HG03196 (cell line): ENCODE measurements at regions not wholly inside any gene's neighbourhood (a gene's known extent, or its start where the extent isn't known, plus 50 kb on each side); places are given as distances from the start of the nearest gene placed in this dataset.

Experiments used
- ATAC-seq: cut with Tn5 transposase; IDR thresholded peaks from one replicate; pipeline ENCODE4 v1.9.1; 2021; ENCODE audit not compliant: unreplicated experiment

DNA sequence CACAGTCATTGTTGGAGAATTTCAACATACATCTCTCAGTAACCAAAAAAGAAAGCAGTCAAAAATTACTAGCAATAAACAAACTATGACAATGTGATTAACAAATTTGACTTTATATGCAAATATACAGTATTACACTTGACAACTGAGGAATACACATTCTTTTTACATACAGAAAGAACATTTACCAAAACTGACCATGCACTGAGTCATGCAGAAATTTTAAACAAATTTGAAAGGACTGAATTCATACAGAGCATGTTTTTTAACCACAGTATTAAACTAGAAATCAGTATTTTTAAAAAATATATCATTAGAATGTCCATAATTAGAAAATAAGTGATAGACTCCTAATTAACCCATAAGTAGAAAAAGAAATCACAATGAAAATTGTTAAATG is 420.1 kb downstream of the TBC1D4 start:
- no peak for ATAC-seq

DNA sequence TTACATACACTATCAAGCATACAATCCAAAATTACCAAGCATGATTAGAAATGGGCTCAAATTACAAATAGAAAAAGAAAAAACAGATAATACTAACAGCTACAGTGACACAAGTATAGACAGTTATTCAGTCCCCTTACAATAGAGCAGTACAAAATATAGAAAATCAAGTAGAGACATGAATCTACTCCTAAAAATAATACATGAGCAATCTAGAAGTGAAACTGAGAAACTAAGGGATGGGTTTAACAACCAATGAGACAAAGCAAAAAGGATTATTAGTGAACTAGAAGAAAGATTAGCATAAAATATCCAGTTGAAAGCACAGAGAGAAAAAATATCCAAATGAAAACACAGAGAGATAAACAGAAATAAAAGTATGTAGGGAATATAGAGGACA is 426.7 kb downstream of the TBC1D4 start:
- ATAC-seq: no peak

DNA sequence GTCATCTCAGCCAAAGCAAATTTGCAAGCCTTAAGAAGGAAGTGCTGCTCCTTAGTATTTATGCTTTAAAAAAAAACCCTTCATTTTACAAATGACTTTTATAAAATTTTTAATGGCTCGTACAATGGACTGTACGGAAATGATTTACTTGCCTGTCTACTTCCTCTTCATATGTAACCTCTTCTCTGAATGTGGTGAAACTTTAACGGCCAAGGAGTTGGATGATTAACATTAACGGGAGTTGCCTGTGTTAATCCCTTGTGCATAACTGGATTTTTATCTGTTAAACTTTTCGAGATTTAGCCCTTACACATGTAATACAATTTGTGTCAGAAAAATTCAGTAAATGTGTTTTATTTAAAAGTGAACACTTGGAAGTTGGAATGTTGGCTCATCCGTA is 429.4 kb downstream of the TBC1D4 start:
- ATAC-seq: no peak

DNA sequence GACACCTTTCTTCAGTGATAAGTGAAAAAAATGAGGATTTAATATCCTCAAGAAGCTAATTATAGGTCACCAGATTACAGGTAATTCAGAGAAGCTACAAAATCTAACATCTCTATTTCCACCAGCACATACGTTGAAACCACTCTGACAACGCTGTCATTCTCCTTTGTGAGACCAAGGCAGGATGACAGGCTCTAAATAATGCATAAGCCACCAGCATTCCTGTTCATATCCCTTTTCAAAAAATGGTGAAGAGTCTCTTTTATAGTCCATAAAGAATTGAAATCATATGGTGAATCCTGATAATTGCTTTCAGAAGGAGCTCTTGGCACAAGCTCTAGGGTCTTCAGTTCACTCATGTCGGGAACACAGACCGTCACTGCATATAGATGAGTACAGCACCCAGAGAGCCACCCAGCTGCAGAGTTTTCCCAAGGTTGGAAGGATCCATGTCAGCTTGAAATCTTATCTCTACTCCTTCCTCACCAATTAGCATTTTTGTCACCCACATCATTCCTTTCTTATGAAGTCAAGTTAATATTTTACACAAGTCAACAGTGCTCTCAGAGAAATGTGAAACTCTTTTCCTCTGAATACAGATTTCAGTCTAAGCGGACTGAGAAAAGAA is 431.4 kb downstream of the TBC1D4 start:
- no peak for ATAC-seq

DNA sequence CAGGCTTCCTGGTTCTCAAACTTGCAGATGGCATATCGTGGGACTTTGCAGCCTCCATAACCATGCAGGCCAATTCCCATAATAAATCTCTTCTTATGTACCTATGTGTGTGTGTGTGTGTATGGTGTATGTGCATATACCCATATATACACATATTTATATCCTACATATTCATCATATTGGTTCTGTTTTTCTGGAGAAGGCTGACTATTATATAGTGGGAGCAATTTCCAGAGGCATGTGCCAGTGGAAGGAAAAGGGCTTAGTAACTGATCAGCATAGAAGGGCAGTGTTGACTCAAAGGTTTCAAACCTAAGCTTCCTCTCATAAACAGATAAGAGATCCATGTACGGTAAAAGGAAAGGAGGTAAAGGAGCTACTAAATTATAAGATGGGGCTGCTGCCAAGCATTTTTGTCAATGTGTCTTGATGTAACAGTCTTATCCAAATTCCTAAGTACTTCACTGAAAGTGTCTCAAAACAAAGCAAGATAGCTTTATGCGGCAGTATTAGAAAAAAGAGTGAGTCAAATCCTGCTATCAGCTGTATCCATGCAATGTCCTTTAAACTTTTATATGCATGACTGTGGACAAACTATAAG is 432.1 kb downstream of the TBC1D4 start:
- ATAC-seq: no peak

DNA sequence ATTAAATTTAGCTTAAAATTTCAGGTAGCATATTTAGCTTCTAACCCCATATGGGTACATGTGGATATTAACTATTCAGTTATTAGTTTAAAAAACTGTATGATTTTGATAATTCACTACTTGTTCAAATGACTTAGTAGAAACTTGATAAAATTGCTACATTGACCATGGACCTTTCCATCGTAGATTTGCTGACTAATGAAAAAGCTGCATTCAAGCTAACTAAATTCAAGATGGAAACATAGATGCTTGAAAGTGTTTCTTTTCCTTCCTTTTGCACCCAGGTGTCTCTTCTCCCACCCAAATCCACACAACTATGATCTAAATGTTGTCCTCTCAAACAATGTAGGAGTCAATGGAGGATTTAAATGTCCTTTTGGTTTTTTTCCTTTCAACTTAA is 439.2 kb downstream of the TBC1D4 start:
- ATAC-seq: no peak

DNA sequence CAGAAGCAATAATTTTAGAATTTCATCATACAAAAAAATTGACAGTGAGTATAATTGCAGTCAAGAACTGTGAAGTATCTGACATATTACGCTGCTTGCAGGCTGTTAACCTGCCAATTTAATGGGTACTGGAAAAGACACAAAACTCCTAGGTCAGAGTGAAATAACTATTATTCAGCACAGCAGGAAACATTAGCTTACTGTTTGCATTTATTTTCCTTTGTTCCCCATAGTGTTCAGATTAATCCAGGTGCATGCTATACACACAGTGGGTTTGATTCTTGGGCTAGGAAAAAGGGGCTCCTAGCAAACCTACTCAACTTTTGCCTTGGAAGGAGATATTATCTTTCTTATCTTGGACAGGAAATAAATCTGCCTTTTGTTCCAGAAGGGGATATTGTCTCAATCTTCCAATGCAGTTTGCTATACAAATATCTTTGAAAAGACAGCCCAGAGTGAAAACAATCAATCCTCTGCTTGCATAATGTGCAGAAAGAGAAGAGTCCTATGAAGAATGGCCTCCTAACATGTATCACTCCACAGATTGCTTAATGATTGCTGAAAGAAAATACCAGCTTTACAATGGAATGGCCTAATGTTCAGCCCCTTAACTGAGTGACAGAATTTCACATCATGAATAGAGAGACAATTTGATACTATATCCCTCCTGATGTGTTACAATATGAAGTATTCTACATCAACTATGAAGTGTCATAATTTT is 443.4 kb downstream of the TBC1D4 start:
- ATAC-seq: no peak

DNA sequence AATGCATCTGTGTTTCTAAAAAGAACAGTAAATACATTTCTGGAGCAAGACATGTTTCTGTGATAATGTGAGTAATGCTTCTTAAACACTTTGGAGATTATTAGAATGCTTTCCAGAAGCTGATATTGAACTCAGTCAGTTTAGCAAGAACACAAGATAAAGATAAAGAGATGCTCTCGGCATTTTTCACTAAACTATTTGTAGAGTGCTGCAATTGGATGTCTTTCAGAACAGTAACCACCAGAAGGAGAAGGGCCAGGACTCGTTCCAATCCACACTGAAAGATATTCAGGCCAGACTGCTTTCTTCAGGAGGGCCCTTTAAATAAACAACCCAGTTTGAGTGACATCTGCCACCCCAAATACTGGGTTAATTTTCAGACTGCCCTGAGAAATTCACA is 456.0 kb downstream of the TBC1D4 start:
- no peak for ATAC-seq

DNA sequence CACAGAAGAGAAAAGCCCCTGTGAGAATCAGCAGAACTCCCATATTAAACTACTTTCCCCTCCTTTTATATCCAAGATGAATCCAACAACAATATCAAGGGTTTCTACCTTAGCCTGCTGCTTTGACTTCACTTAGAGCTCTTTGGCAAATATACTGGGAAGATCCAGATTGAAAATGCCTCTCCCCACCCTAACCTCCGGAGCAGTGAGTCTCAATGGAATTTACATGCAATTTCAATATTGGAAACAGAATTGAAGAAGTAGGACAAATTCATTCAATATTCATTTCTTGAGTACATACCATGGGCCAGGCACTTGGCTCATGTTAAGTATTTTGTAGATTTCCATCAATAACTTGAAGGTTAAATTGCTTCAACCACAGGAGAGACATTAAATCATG is 457.4 kb downstream of the TBC1D4 start:
- ATAC-seq: no peak

DNA sequence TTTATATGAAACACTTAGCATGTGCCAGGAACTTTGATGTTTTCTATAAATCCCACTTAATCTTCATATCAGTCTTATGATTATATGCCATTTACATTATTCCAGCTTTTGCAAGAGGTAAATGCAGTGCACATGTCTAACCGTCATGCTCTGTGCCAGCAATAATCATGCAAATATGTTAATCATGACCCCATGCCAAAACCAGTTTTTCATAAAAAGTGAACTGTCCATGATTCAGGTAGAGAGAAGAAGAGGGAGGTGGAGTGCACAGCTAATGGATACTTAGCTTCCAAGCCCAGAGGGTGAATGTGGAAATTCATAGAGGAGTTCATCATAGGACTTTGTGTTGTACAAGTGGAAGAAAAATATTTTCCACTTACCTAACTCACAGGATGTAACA is 458.4 kb downstream of the TBC1D4 start:
- no peak for ATAC-seq

DNA sequence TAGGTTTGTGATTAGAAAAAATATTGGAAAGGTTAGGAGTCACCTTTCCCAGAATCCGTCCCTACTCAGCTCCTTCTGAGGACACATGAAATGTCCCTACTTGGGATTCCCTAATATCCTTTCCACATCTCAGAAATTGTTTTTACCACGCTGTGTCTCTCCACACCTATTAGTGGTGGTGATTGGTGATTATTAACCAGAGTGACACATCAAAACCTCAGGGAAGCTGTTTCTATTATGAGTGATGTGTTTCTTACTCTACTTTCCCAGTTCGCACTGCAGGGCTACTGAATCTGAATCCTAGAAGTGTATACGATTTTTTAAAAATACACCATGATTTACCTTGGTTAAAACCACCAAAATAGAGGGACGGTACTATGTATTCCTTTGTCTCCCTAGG is 460.8 kb downstream of the TBC1D4 start:
- no peak for ATAC-seq

DNA sequence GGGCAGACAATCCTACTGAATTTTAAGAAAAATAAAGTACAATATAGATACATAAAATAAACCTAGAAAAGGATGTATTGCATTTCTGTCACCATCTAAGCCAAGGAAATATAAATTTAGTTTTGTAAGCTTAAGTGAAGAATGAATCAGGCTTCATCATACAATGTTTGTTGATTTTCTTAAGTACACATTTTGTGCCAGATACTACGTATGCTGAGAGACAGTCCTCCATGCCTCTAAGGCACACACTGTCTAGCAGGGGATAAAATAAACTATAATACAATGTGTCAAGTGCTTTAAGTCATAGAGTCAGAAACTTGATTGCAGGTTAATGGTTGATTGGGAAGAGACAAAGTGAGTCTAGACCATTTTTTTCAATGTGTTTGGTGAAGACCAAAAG is 465.7 kb downstream of the TBC1D4 start:
- no peak for ATAC-seq

DNA sequence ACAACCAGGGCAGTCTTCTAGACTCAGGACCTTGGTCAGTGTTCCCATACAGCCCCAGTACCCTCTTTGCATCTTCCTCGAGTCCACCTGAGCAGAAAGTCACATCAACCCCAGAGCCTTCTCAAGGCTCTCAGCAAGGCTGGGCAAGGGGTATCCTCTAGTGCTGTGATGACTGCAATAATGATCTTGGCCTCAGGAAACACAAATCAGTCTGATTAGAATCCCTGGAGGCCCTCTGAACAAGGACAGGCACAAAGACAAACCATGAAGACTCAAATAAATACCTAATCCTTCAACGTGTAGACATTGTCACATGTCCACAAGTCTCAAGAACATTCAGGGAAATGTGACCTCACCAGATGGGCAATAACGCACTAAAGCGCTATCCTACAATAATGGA is 468.2 kb downstream of the TBC1D4 start:
- no peak for ATAC-seq

DNA sequence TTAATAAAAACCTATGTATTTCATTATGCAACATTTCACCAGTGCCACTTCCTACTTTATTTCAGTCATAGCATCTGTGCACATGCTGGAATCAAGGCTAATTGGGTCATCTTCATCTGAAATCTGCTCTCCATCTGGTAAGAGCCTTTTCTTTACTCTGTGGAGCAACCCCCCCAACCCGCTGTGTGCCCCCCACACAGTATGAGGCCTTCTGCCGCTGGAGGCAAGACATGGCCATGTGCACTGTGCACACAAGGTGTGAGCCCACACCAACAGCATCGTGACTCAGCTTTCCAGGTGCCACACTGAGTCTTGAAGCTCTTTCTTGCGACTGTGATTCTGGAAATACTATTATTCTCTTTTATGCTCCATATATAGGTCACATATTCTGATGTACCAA is 471.0 kb downstream of the TBC1D4 start:
- ATAC-seq: no peak

DNA sequence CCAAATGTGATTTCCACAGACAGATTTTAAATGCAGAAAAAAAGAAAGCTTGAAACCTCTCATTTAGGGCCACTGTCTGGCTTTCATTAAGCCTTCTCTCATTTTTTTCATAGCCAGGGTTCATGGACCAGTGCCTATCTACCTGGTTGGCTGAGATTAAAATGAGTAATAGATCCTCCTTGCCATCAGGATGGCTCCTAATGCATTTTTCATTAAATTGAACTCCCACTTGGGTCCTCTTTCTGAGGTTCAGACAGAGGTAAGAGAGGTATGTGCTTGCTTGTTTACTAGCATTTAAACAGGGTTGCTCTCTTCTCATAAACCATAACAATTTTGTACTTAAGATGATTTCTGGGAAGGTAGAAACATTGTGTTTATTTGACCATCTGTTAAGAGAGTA is 473.0 kb downstream of the TBC1D4 start:
- no peak for ATAC-seq

DNA sequence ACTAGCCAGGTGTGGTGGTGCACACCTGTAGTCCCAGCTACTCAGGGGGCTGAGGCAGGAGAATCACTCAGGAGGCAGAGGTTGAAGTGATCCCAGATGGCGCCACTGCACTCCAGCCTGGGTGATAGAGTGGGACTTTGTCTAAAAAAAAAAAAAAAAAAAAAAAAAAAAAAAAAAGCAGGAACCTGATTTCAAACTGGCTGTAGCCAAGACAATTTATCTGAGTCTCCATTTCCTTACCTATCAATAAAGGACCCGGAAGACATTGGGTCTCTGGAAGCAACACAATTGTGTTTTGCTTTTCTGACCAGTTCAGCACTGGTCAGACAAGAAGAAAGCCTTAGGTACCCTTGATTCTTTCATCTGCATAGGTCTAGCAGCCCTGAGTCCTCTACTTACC is 491.0 kb downstream of the TBC1D4 start:
- ATAC-seq: no peak

DNA sequence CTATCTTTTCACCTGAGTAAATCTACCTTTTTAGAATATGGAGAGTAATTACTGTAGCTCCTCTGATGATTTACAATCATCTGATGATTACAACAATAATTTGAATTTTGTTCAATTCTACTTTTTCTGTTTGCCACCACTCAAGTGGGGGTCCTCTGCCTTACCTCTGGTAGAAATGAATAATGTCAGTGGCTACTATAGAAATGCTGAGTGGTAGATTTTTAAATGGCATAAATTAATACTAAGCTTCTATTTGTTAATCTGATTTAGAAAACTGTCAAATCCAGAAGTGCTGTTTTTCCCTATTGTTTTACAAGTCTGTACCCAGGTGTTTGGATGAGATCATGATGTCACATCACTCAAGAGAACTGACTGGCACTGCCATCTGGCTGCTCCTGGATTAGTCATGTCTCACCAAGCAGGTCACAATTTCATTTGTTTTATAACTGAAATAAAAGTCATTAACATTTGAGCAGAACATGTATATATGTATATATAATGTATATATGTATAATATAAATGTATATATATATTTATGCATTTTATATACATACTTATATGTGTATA is 494.8 kb downstream of the TBC1D4 start:
- ATAC-seq: no peak

DNA sequence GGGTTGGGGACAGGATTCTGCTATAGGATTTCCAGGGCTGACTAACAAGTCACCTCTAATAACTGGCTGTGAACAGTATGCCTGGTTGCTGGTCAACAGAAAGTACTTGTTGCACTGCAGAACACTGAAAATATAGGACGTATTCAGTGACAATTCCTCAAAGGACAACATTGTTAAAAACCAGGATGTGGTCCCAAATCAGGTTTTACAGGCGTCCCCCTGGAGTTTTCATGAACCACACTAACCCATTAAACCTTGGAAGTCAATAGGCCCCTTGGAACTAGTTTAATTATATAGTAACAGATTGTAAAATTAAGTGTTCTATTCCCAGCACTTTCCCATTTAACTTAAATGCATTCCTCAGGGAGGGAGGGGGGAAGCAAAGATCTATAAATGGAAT is 495.4 kb downstream of the TBC1D4 start:
- no peak for ATAC-seq

DNA sequence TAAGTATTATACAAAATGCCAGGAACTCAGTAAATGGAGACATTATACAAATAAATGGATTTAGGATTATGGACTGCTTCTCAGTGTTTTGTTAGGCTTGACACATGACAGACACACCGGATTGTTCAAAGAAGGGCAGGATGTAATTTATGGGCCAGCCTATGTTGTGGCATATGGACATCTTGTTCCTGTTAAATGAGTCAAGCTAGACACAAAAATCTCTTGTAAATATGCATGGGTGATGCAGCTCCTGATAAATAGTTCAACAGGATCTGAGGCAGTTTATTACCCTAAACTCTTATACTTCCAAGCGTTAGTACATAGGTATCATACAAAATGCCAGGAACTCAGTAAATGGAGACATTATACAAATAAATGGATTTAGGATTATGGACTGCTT is 502.3 kb downstream of the TBC1D4 start:
- ATAC-seq: no peak

DNA sequence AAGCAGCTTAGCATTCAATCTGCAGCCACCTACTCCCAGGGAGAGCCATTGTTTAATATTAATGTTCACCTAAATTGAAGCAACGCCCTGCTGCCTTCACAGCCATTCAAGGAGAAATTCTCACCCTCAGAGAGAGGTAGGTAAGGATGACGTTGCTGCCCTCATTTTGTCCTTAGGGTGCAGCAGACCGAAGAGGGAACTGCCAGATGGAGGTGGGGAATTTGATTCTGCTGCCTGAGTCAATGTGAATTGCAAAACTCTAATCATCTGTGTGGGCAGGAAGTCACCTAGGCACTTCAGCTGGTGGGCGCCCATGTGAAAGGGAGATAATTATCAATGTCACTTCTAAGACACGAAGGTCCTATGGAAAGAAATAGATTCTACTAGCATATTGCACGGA is 503.4 kb downstream of the TBC1D4 start:
- ATAC-seq: no peak

DNA sequence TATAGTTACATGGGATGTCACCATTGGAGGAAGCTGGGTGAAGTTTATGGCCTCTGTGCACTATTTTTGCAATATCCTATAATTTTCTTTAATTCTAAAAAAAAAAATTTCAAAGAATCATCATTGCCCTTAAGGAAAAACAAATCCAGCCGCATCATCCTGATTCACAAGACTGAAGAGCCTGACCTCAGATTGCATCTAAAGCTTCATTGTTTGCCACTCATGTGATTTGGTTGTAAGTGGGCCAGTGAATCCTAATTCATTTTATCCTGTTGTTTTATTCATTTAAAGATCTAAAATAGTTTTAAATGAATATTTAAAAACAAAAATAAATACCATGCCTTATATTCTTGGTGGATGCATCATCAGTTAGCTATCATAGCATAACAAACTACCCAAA is 504.5 kb downstream of the TBC1D4 start:
- no peak for ATAC-seq

DNA sequence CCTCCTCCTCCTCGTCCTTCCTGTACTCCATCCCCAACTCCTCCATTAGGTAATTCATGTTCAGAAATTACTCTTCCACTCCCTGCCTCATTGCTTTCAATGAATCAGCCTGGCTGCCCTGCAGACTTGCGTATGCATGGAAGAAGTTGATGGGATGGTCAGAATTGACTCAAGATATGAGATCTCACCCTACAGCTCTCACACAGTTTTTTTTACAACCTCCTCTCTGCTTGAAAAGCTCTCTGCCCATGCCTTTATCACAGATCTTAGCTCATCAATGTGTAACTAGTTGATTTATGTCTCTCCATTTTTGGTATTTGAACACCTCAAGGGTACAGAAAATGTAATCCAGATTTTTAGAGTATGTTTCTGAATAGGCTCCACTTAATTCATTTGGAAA is 506.9 kb downstream of the TBC1D4 start:
- no peak for ATAC-seq
